CD4-positive, alpha-beta T cell treated with Interleukin-2 at 100 ng/mL for 4 hours (primary cell): ENCODE measurements at regions not wholly inside any gene's neighbourhood (a gene's known extent, or its start where the extent isn't known, plus 50 kb on each side); places are given as distances from the start of the nearest gene placed in this dataset.

ENCODE experiments used
- DNase-seq: peaks from one replicate; pipeline ENCODE4 v3.0.0-alpha.2; 2020; ENCODE audit warnings: low spot score

GRCh38 chr7:45358287-45358686 lies 200.7 kb downstream of the RAMP3 start:
- no peak for DNase-seq

GRCh38 chr7:45359250-45359649 lies 201.7 kb downstream of the RAMP3 start:
- no peak for DNase-seq

GRCh38 chr7:45359776-45360175 lies 202.2 kb downstream of the RAMP3 start:
- no peak for DNase-seq

GRCh38 chr7:45363669-45364068 lies 206.1 kb downstream of the RAMP3 start:
- DNase-seq, result no peak

- no peak for DNase-seq
Measured at GRCh38 chr7:45365341-45365740, 207.8 kb downstream of the RAMP3 start.

DNA sequence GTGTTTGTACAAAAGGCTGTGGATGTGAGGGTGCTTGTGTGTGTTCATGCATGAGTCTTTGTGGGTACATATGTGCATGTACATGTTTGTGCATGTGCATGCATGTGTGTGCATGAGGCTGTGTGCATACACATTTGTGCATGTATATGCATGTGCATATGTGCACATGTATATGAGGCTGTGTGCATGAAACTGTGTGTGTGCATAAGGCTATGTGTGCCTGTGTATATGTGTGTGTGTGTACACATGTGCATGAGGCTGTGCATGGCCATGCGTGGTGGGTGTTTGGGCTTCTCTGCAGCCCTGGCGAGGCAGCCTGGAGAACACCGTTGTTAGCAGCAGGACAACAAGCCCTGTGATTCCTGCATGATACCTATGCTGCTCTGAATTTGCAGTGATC lies 207.7 kb upstream of the ADCY1 start:
- no peak for DNase-seq

DNA sequence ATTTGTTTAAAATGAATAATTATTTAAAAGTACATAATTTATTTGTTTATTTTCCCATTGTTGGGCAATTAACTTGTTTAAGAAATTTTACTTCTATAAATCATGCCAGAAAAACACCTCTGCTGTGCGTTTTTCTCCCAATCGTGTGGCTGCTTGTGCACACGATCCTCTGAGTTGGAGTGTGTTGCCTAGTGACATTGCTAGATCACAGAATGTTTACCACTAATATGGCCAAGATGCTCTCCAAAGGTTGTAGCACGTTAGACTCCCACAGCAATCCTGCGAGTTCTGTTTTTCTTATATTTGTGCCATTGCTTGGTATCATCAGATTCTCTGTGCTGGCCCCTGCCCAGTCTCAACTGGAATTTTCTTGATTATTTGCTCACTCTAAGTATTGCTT lies 207.1 kb upstream of the ADCY1 start:
- no peak for DNase-seq

DNA sequence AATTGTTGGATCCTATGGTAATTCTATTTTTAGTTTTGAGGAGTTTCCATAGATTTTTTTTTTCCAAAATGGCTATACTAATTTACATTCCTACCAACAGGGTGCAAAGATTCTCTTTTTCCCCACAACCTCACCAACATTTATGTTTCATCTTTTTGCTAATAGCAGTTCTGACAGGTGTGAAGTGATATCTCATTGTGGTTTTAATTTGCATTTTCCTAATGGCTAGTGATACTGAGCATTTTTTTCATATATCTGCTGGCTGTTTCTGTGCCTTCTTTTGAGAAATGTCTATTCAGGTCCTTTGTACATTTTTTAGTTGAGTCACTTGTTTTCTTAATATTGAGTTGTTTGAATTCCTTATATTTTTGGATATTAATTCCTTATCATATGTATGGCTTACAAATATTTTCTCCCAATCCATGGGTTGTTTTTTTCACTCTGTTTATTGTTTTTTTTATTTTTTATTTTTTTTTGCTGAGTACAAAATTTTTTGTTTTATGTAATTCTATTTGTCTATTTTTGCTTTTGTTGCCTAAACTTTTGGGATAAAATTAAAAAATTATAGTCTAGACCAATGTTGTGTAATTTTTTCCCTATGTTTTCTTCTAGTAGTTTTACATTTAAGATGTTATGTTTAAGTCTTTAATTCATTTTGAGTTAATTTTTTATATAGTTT lies 205.9 kb upstream of the ADCY1 start:
- DNase-seq, result no peak

DNA sequence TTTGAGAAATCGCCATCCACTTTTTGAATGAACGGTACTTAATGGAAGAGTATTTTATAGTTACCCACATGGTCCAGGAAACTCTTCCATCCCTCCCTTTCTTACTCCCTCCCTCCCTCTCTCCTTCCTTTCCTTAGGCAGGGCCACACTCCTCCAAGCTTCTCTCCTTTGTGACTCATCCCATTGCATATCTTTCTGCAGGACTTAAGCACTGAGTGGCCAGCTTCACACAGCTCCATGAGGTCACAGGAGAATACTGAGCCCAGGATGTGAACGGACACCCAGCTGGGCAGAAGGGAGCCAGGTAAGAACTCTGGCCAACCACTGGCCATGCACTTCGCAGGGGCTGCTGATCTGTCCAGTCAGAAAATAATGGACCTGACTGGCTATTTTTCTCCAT lies 189.7 kb upstream of the ADCY1 start:
- DNase-seq, result no peak

- DNase-seq, result no peak
Measured at GRCh38 chr7:45387837-45388236, 186.3 kb upstream of the ADCY1 start.

GRCh38 chr7:45389073-45389872 lies 184.9 kb upstream of the ADCY1 start:
- no peak for DNase-seq

- no peak for DNase-seq
Measured at GRCh38 chr7:45390180-45390579, 184.0 kb upstream of the ADCY1 start.

GRCh38 chr7:45390731-45391130 lies 183.4 kb upstream of the ADCY1 start:
- DNase-seq, result no peak

GRCh38 chr7:45391618-45392451 lies 182.3 kb upstream of the ADCY1 start:
- no peak for DNase-seq

GRCh38 chr7:45394117-45394708 lies 180.0 kb upstream of the ADCY1 start:
- DNase-seq, result no peak

- no peak for DNase-seq
Measured at GRCh38 chr7:45399069-45399468, 175.1 kb upstream of the ADCY1 start.

- DNase-seq, result no peak
Measured at GRCh38 chr7:45400680-45401079, 173.5 kb upstream of the ADCY1 start.

- no peak for DNase-seq
Measured at GRCh38 chr7:45401155-45401554, 173.0 kb upstream of the ADCY1 start.

GRCh38 chr7:45401851-45402250 lies 172.3 kb upstream of the ADCY1 start:
- DNase-seq, result no peak

GRCh38 chr7:45402480-45403218 lies 171.5 kb upstream of the ADCY1 start:
- no peak for DNase-seq

- no peak for DNase-seq
Measured at GRCh38 chr7:45404622-45405021, 169.5 kb upstream of the ADCY1 start.
